Gastroesophageal sphincter (tissue), 4 donors: ENCODE measurements at regions not wholly inside any gene's neighbourhood (a gene's known extent, or its start where the extent isn't known, plus 50 kb on each side); places are given as distances from the start of the nearest gene placed in this dataset.
A peak's percentile ranks its signal among the peaks of the same experiment; 100 is the strongest.
"Not testable (repeated sequence)": the region's sequence is repeated elsewhere in the genome, so short reads cannot be mapped to it uniquely, and the experiment has no call there.

Experiments
- ATAC-seq: fragments of 150-250 bp; one replicate; pipeline ENCODE4 v1.9.1; 2016; ENCODE audit warnings: mild to moderate bottlenecking, moderate library complexity
- H3K27ac ChIP-seq, 4 donors: fragments of 200-600 bp; sonication (generic) in 3 of 4; 1 replicate in 3 of 4; 2 replicates in 1 of 4; pipeline ENCODE4 v1.5.1; 2016 to 2019
- H3K27me3 ChIP-seq: fragments of 200-600 bp; sonication (generic); one replicate; pipeline ENCODE4 v1.5.1; 2019
- H3K36me3 ChIP-seq, 2 donors: fragments of 200-600 bp; sonication (generic); one replicate each; pipeline ENCODE4 v1.5.1; 2019; ENCODE audit warnings: control low read depth in 1 of 2
- H3K4me1 ChIP-seq, 3 donors: fragments of 200-600 bp; sonication (generic); 1 replicate in 2 of 3; 2 replicates in 1 of 3; pipeline ENCODE4 v1.5.1; 2016 to 2019; ENCODE audit warnings: control low read depth in 2 of 3
- H3K4me3 ChIP-seq, 2 donors: fragments of 200-600 bp; sonication (generic); one replicate each; pipeline ENCODE4 v1.5.1; 2019; ENCODE audit warnings: mild to moderate bottlenecking in 1 of 2, moderate library complexity in 1 of 2
- H3K9me3 ChIP-seq, 3 donors: fragments of 200-600 bp; sonication (generic); one replicate each; pipeline ENCODE4 v1.5.1; 2017 to 2019; ENCODE audit warnings: control low read depth in 2 of 3
- EP300 ChIP-seq: sonication (generic); formaldehyde crosslinking; IDR thresholded peaks from one replicate; pipeline ENCODE4 v1.6.1; 2017; ENCODE audit warnings: antibody characterized with exemption, mild to moderate bottlenecking
- POLR2A ChIP-seq, 2 donors: fragments of 450-650 bp; IDR thresholded peaks; one replicate each; pipeline ENCODE4 v1.6.1; 2017; ENCODE audit warnings: antibody characterized with exemption in 2 of 2, mild to moderate bottlenecking in 2 of 2, moderate library complexity in 1 of 2
- POLR2AphosphoS5 ChIP-seq: sonication (generic); formaldehyde crosslinking; IDR thresholded peaks from one replicate; pipeline ENCODE4 v1.6.1; 2017; ENCODE audit warnings: antibody characterized with exemption
- WGBS, 2 donors: methylation state at CpG; one replicate each; pipeline ENCODE4 v1.1.5; 2018; ENCODE audit warnings: low coverage in 1 of 2; 5-methylcytosine and 5-hydroxymethylcytosine counted together
- TF ChIP-seq, protein P1 (sequence below), 4 experiments: fragments of 200-600 bp in 2 of 4; fragments of 450-650 bp in 2 of 4; sonication (generic) in 1 of 4; IDR thresholded peaks; one replicate each; pipeline ENCODE4 v1.5.1; 2017 to 2019; ENCODE audit warnings: antibody characterized with exemption in 4 of 4, mild to moderate bottlenecking in 2 of 4, moderate library complexity in 2 of 4

GRCh38 chr1:147384804-147385203 lies 142.3 kb downstream of the CHD1L start:
- H3K36me3 ChIP-seq = no peaks in the 10 kb centered on the region
- no peak for ATAC-seq
- WGBS, 2 donors = 25 to 35% methylated on average over 1 to 2 of the region's 2 CpGs
- no peaks in the 10 kb centered on the region for H3K9me3 ChIP-seq
- H3K4me1 ChIP-seq = no peaks in the 10 kb centered on the region
- H3K27ac ChIP-seq = no peak overlapping the region
- no peak overlapping the region for H3K4me3 ChIP-seq
- TF ChIP-seq, protein P1, sequence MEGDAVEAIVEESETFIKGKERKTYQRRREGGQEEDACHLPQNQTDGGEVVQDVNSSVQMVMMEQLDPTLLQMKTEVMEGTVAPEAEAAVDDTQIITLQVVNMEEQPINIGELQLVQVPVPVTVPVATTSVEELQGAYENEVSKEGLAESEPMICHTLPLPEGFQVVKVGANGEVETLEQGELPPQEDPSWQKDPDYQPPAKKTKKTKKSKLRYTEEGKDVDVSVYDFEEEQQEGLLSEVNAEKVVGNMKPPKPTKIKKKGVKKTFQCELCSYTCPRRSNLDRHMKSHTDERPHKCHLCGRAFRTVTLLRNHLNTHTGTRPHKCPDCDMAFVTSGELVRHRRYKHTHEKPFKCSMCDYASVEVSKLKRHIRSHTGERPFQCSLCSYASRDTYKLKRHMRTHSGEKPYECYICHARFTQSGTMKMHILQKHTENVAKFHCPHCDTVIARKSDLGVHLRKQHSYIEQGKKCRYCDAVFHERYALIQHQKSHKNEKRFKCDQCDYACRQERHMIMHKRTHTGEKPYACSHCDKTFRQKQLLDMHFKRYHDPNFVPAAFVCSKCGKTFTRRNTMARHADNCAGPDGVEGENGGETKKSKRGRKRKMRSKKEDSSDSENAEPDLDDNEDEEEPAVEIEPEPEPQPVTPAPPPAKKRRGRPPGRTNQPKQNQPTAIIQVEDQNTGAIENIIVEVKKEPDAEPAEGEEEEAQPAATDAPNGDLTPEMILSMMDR (IDR thresholded peaks at IDR 0.05) = no peak
- no peak for TF ChIP-seq EP300
- H3K27me3 ChIP-seq = peaks cover 11% of the 10 kb centered on the region

DNA sequence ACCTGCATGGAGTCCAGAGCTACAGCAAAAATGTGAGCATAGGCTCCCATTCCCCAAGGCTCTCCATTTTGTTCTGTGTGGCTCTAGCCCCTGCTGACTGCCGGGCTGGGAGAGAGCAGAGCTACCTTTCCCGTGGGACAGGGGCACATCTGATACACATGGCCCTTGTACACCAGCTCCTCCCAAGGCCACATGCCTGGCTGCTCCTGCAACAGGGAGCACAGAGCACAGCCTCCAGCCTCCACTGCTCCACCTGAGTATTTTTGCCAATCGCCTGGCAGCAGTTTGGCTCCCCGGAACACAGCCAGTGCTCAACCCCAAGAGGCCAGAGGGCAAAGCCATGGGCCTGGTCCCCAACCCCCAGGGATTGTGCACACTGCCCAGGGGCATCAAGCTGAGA lies 146.5 kb downstream of the CHD1L start:
- Histone ChIP-seq H3K4me3 (no peak overlapping the region), H3K36me3 (no peaks in the 10 kb centered on the region), H3K9me3 (peaks cover 0 to 8% (median 0%) of the 10 kb centered on the region in 3 donors), H3K4me1 (no peaks in the 10 kb centered on the region), H3K27me3 (peaks cover 14% of the 10 kb centered on the region), H3K27ac (no peak overlapping the region)
- TF ChIP-seq POLR2AphosphoS5 (no peak), POLR2A (IDR thresholded peaks at IDR 0.05) (no peak), EP300 (no peak)
- TF ChIP-seq, protein P1 (IDR thresholded peaks at IDR 0.05) = no peak
- no peak for ATAC-seq
- WGBS, 2 donors = no CpG with 5 or more reads among the region's 4 CpGs

GRCh38 chr1:147389532-147390184 lies 147.2 kb downstream of the CHD1L start:
- Histone ChIP-seq H3K4me3 (no peak overlapping the region), H3K9me3 (peaks cover 0 to 8% (median 0%) of the 10 kb centered on the region in 3 donors), H3K27ac (no peak overlapping the region), H3K36me3 (no peaks in the 10 kb centered on the region), H3K4me1 (no peaks in the 10 kb centered on the region), H3K27me3 (peaks cover 14% of the 10 kb centered on the region)
- 0% methylated on average over 1 of the region's 8 CpGs; no CpG with 5 or more reads in 1 of the 2 donors for WGBS, 2 donors
- no peak for ATAC-seq
- TF ChIP-seq, protein P1 (IDR thresholded peaks at IDR 0.05) = peak in 3 of 4 experiments; percentile 17 to 64 (median 46)
- TF ChIP-seq POLR2A (IDR thresholded peaks at IDR 0.05) = no peak

GRCh38 chr1:147390185-147390542 lies 147.7 kb downstream of the CHD1L start:
- WGBS, 2 donors = 13 to 17% methylated on average over 3 of the region's 3 CpGs
- Histone ChIP-seq H3K4me3 (no peak overlapping the region), H3K27me3 (peaks cover 14% of the 10 kb centered on the region), H3K4me1 (no peaks in the 10 kb centered on the region), H3K27ac (no peak overlapping the region), H3K9me3 (peaks cover 0 to 8% (median 0%) of the 10 kb centered on the region in 3 donors), H3K36me3 (no peaks in the 10 kb centered on the region)
- no peak for TF ChIP-seq POLR2A (IDR thresholded peaks at IDR 0.05)
- TF ChIP-seq, protein P1 (IDR thresholded peaks at IDR 0.05) = no peak
- no peak for TF ChIP-seq EP300
- TF ChIP-seq POLR2AphosphoS5 = no peak
- no peak for ATAC-seq

GRCh38 chr1:147391114-147391513 lies 148.6 kb downstream of the CHD1L start:
- no peaks in the 10 kb centered on the region for H3K4me1 ChIP-seq
- H3K27me3 ChIP-seq = peaks cover 14% of the 10 kb centered on the region
- H3K36me3 ChIP-seq = no peaks in the 10 kb centered on the region
- no peak overlapping the region for H3K27ac ChIP-seq
- no peak for ATAC-seq
- H3K4me3 ChIP-seq = no peak overlapping the region
- TF ChIP-seq POLR2A (IDR thresholded peaks at IDR 0.05) (no peak), EP300 (no peak), POLR2AphosphoS5 (no peak)
- TF ChIP-seq, protein P1 (IDR thresholded peaks at IDR 0.05) = no peak
- WGBS, 2 donors = 72 to 88% methylated on average over 8 of the region's 8 CpGs
- peaks cover 0 to 8% (median 0%) of the 10 kb centered on the region in 3 donors for H3K9me3 ChIP-seq

DNA sequence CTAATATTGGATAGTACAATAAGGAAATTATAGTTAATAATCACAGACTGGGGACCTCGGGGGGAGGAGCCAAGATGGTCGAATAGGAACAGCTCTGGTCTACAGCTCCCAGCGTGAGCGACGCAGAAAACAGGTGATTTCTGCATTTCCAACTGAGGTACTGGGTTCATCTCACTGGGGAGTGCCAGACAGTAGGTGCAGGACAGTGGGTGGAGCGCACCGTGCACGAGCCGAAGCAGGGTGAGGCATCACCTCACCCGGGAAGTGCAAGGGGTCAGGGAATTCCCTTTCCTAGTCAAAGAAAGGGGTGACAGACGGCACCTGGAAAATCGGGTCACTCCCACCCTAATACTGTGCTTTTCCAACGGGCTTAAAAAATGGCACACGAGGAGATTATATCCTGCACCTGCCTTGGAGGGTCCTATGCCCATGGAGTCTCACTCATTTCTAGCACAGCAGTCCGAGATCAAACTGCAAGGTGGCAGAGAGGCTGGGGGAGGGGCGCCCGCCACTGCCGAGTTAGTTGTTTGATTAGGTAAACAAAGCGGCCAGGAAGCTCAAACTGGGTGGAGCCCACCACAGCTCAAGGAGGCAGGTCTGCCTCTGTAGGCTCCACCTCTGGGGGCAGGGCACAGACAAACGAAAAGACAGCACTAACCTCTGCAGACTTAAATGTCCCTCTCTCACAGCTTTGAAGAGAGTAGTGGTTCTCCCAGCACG lies 138.8 kb upstream of the BCL9 start:
- H3K9me3 ChIP-seq, H3K4me3 ChIP-seq, H3K4me1 ChIP-seq, ATAC-seq, H3K36me3 ChIP-seq, H3K27me3 ChIP-seq, H3K27ac ChIP-seq: not testable (repeated sequence)
- WGBS, 2 donors = 85 to 86% methylated on average over 7 to 17 of the region's 21 CpGs

DNA sequence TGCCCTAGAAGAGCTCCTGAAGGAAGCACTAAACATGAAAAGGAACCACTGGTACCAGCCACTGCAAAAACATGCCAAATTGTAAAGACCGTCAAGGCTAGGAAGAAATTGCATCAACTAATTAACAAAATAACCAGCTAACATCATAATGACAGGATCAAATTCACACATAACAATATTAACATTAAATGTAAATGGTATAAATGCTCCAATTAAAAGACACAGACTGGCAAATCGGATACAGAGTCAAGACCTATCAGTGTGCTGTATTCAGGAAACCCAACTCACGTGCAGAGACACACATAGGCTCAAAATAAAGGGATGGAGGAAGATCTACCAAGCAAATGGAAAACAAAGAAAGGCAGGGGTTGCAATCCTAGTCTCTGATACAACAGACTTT lies 137.0 kb upstream of the BCL9 start:
- H3K9me3 ChIP-seq, H3K27me3 ChIP-seq, H3K36me3 ChIP-seq, H3K4me3 ChIP-seq, H3K27ac ChIP-seq, H3K4me1 ChIP-seq, ATAC-seq: not testable (repeated sequence)
- 83 to 84% methylated on average over 2 to 3 of the region's 3 CpGs for WGBS, 2 donors
